ENCODE measurements at regions not wholly inside any gene's neighbourhood (a gene's known extent, or its start where the extent isn't known, plus 50 kb on each side); places are given as distances from the start of the nearest gene placed in this dataset.

DNA sequence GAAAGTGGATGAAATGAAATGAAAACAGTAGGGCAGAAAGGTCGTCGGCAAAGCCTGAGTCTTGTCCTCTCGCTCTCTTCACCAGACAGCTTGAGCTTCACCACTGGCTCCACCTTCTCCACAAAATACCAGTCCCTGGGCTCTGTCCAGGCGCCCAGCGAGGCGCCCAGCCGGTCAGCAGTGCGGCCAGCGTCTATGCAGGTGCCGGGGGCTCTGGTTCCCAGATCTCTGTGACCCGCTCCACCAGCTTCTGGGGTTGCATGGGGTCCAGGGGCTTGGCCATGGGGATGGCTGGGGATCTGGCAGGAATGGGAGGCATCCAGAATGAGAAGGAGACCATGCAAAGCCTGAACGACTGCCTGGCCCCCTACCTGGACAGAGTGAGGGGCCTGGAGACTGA is 600.5 kb upstream of the ZP4 start:
- H3K4me1 Mint-ChIP-seq (ENCODE audit: low read depth, unreplicated experiment), result no peaks in the 10 kb centered on the region
- H3K4me3 Mint-ChIP-seq (ENCODE audit: unreplicated experiment), result no peak overlapping the region
- TF ChIP-seq, protein P1, sequence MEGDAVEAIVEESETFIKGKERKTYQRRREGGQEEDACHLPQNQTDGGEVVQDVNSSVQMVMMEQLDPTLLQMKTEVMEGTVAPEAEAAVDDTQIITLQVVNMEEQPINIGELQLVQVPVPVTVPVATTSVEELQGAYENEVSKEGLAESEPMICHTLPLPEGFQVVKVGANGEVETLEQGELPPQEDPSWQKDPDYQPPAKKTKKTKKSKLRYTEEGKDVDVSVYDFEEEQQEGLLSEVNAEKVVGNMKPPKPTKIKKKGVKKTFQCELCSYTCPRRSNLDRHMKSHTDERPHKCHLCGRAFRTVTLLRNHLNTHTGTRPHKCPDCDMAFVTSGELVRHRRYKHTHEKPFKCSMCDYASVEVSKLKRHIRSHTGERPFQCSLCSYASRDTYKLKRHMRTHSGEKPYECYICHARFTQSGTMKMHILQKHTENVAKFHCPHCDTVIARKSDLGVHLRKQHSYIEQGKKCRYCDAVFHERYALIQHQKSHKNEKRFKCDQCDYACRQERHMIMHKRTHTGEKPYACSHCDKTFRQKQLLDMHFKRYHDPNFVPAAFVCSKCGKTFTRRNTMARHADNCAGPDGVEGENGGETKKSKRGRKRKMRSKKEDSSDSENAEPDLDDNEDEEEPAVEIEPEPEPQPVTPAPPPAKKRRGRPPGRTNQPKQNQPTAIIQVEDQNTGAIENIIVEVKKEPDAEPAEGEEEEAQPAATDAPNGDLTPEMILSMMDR (IDR thresholded peaks at IDR 0.05; ENCODE audit: insufficient read depth in 1 of 2, low read depth in 1 of 2, low read length in 1 of 2, severe bottlenecking in 1 of 2, unreplicated experiment in 1 of 2), result no peak
- H3K4me1 ChIP-seq, result no peaks in the 10 kb centered on the region
- H3K9me3 ChIP-seq, result no peaks in the 10 kb centered on the region
- H3K9me3 Mint-ChIP-seq (ENCODE audit: unreplicated experiment), result no peaks in the 10 kb centered on the region
- peaks cover 2% of the 10 kb centered on the region for H3K27me3 Mint-ChIP-seq (ENCODE audit: insufficient read depth, unreplicated experiment)
- no peaks in the 10 kb centered on the region for H3K36me3 Mint-ChIP-seq (ENCODE audit: insufficient read depth, unreplicated experiment)
- no peak overlapping the region for H3K4me3 ChIP-seq (ENCODE audit: low read depth, low read length)
- H3K27me3 ChIP-seq (replicated peaks; ENCODE audit: control insufficient read depth, insufficient read depth, low read length), result no peaks in the 10 kb centered on the region
- no peaks in the 10 kb centered on the region for H3K36me3 ChIP-seq (ENCODE audit: control insufficient read depth, insufficient read depth, low read length)
- ChIA-PET CTCF (no interaction called here), POLR2A (no interaction called here)
- BruUV-seq (replicated peaks), result no TSS peak
- no peak overlapping the region for H3K27ac Mint-ChIP-seq (ENCODE audit: unreplicated experiment)
- no peak for DNase-seq
- intact Hi-C loops (cut with micrococcal nuclease; ENCODE audit: unreplicated experiment), result no loop called here

- H3K27me3 ChIP-seq (replicated peaks; ENCODE audit: control insufficient read depth, insufficient read depth, low read length), result no peaks in the 10 kb centered on the region
- no peak overlapping the region for H3K27ac Mint-ChIP-seq (ENCODE audit: unreplicated experiment)
- no peak for DNase-seq
- no peaks in the 10 kb centered on the region for H3K9me3 ChIP-seq
- no peak overlapping the region for H3K4me3 ChIP-seq (ENCODE audit: low read depth, low read length)
- no peaks in the 10 kb centered on the region for H3K9me3 Mint-ChIP-seq (ENCODE audit: unreplicated experiment)
- no peaks in the 10 kb centered on the region for H3K4me1 ChIP-seq
- H3K36me3 Mint-ChIP-seq (ENCODE audit: insufficient read depth, unreplicated experiment), result no peaks in the 10 kb centered on the region
- intact Hi-C loops (cut with micrococcal nuclease; ENCODE audit: unreplicated experiment), result no loop called here
- POLR2A ChIA-PET, result no interaction called here
- H3K36me3 ChIP-seq (ENCODE audit: control insufficient read depth, insufficient read depth, low read length), result no peaks in the 10 kb centered on the region
- TF ChIP-seq, protein P1 (IDR thresholded peaks at IDR 0.05; ENCODE audit: insufficient read depth in 1 of 2, low read depth in 1 of 2, low read length in 1 of 2, severe bottlenecking in 1 of 2, unreplicated experiment in 1 of 2), result no peak
- H3K27me3 Mint-ChIP-seq (ENCODE audit: insufficient read depth, unreplicated experiment), result peaks cover 2% of the 10 kb centered on the region
- BruUV-seq (replicated peaks), result no TSS peak
- no peak overlapping the region for H3K4me3 Mint-ChIP-seq (ENCODE audit: unreplicated experiment)
- CTCF ChIA-PET, result no interaction called here
- H3K4me1 Mint-ChIP-seq (ENCODE audit: low read depth, unreplicated experiment), result no peaks in the 10 kb centered on the region
These were observed 598.3 kb upstream of the ZP4 start for GRCh38 chr1:238489006-238489405.

DNA sequence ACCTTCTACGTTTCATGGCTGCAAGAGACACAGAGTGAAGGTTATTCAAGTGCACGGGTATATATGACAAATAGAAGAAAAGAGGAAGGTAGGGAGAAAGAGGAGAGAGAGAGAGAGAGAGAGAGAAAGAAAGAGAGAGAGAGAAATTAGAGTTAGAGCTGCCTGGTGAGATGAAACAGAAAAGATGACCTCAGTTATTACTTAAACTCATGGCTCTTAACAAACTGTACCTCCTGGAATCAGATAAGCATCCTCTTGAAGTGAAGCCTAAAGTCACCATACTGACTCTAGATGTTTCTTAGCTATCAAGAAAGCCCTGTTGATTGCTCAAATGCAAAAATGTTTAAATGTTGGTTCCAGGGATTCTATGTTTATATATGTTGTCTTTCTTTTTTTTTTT is 597.7 kb upstream of the ZP4 start:
- H3K4me3 Mint-ChIP-seq (ENCODE audit: unreplicated experiment), result no peak overlapping the region
- no peaks in the 10 kb centered on the region for H3K4me1 Mint-ChIP-seq (ENCODE audit: low read depth, unreplicated experiment)
- no peaks in the 10 kb centered on the region for H3K36me3 ChIP-seq (ENCODE audit: control insufficient read depth, insufficient read depth, low read length)
- no TSS peak for BruUV-seq (replicated peaks)
- H3K4me3 ChIP-seq (ENCODE audit: low read depth, low read length), result no peak overlapping the region
- H3K27me3 Mint-ChIP-seq (ENCODE audit: insufficient read depth, unreplicated experiment), result peaks cover 2% of the 10 kb centered on the region
- DNase-seq, result no peak
- ChIA-PET POLR2A (no interaction called here), CTCF (no interaction called here)
- no peak overlapping the region for H3K27ac Mint-ChIP-seq (ENCODE audit: unreplicated experiment)
- intact Hi-C loops (cut with micrococcal nuclease; ENCODE audit: unreplicated experiment), result no loop called here
- no peaks in the 10 kb centered on the region for H3K27me3 ChIP-seq (replicated peaks; ENCODE audit: control insufficient read depth, insufficient read depth, low read length)
- no peaks in the 10 kb centered on the region for H3K4me1 ChIP-seq
- H3K9me3 ChIP-seq, result no peaks in the 10 kb centered on the region
- TF ChIP-seq, protein P1 (IDR thresholded peaks at IDR 0.05; ENCODE audit: insufficient read depth in 1 of 2, low read depth in 1 of 2, low read length in 1 of 2, severe bottlenecking in 1 of 2, unreplicated experiment in 1 of 2), result no peak
- no peaks in the 10 kb centered on the region for H3K9me3 Mint-ChIP-seq (ENCODE audit: unreplicated experiment)
- no peaks in the 10 kb centered on the region for H3K36me3 Mint-ChIP-seq (ENCODE audit: insufficient read depth, unreplicated experiment)

Measured in Caco-2 (cell line).